GM12878 (cell line): ENCODE measurements at regions not wholly inside any gene's neighbourhood (a gene's known extent, or its start where the extent isn't known, plus 50 kb on each side); places are given as distances from the start of the nearest gene placed in this dataset.

Experiments
- DPF2 ChIP-seq: fragments of 450-650 bp; IDR thresholded peaks from 2 replicates; pipeline ENCODE4 v1.6.1; 2017; ENCODE audit warnings: mild to moderate bottlenecking
- EP300 ChIP-seq, 2 experiments: fragments of 150-350 bp in 1 of 2; IDR thresholded peaks; 2 replicates each; pipeline ENCODE4 v1.6.1; 2011 to 2012; ENCODE audit warnings: low read depth in 2 of 2, low read length in 2 of 2, borderline replicate concordance in 1 of 2, improper control_type of control experiment in 1 of 2, inconsistent platforms in 1 of 2; ENCODE audit not compliant: control insufficient read depth in 1 of 2
- NR2F1 ChIP-seq: fragments of 450-650 bp; conservative IDR thresholded peaks from 2 replicates; pipeline ENCODE4 v1.6.1; 2017; ENCODE audit warnings: mild to moderate bottlenecking
- POLR2A ChIP-seq: IDR thresholded peaks from 2 replicates; pipeline ENCODE4 v1.6.1; 2011; ENCODE audit warnings: low read depth, mild to moderate bottlenecking, low read length
- POLR2AphosphoS5 ChIP-seq: IDR thresholded peaks from 2 replicates; pipeline ENCODE4 v1.6.1; 2011; ENCODE audit warnings: mild to moderate bottlenecking, low read length, inconsistent platforms
- SIN3A ChIP-seq: IDR thresholded peaks from 2 replicates; pipeline ENCODE4 v1.6.1; 2012; ENCODE audit warnings: low read depth, low read length, improper control_type of control experiment
- TF ChIP-seq, protein P1 (sequence below), 3 experiments: IDR thresholded peaks in 2 of 3; conservative IDR thresholded peaks in 1 of 3; 2 replicates each; pipeline ENCODE4 v1.5.1; 2011; ENCODE audit warnings: low read depth in 3 of 3, low read length in 3 of 3, mild to moderate bottlenecking in 3 of 3, control low read depth in 2 of 3, moderate library complexity in 2 of 3, inconsistent platforms in 1 of 3, mixed read lengths in 1 of 3; ENCODE audit not compliant: control insufficient read depth in 2 of 3, insufficient read depth in 1 of 3; ENCODE audit errors: extremely low read depth in 1 of 3
- TF ChIP-seq, protein P2 (sequence below): fragments of 450-650 bp; formaldehyde crosslinking; IDR thresholded peaks from 2 replicates; pipeline ENCODE4 v1.4.0; 2020; ENCODE audit warnings: mild to moderate bottlenecking, moderate library complexity
- TF ChIP-seq, protein P3 (sequence below): IDR thresholded peaks from 2 replicates; pipeline ENCODE4 v1.6.1; 2012; ENCODE audit warnings: low read depth, low read length, improper control_type of control experiment

DNA sequence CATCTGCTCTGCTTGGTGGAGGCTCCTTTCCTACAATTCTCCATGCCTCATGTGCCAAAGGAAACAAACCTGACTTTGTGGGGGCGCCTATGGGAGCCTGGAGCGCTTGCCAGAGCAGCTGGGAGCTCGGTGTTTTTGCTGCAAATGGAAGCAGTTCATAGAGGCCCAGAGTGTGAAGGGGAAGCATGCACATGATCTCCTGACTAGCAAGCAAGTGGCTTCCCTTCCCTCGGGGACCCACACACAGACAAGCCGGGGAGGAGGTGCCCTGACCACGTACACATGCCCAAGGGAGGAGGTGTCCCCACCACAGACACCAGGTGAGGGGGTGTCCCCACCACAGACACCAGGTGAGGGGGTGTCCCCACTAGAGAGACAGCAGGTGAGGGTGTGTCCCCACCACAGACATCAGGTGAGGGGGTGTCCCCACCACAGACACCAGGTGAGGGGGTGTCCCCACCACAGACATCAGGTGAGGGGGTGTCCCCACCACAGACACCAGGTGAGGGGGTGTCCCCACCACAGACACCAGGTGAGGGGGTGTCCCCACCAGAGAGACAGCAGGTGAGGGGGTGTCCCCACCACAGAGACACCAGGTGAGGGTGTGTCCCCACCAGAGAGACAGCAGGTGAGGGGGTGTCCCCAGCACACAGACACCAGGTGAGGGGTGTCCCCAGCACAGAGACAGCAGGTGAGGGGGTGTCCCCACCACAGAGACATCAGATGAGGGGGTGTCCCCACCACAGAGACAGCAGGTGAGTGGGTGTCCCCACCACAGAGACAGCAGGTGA, 106.8 kb downstream of the CRYAA start:
- TF ChIP-seq, protein P1, sequence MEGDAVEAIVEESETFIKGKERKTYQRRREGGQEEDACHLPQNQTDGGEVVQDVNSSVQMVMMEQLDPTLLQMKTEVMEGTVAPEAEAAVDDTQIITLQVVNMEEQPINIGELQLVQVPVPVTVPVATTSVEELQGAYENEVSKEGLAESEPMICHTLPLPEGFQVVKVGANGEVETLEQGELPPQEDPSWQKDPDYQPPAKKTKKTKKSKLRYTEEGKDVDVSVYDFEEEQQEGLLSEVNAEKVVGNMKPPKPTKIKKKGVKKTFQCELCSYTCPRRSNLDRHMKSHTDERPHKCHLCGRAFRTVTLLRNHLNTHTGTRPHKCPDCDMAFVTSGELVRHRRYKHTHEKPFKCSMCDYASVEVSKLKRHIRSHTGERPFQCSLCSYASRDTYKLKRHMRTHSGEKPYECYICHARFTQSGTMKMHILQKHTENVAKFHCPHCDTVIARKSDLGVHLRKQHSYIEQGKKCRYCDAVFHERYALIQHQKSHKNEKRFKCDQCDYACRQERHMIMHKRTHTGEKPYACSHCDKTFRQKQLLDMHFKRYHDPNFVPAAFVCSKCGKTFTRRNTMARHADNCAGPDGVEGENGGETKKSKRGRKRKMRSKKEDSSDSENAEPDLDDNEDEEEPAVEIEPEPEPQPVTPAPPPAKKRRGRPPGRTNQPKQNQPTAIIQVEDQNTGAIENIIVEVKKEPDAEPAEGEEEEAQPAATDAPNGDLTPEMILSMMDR (IDR thresholded peaks at IDR 0.05 in 2 of 3, conservative IDR thresholded peaks at IDR 0.05 in 1 of 3; ENCODE audit: control insufficient read depth in 2 of 3, extremely low read depth in 1 of 3, insufficient read depth in 1 of 3, low read depth in 3 of 3, low read length in 3 of 3): no peak
- TF ChIP-seq POLR2AphosphoS5 (no peak), EP300 (IDR thresholded peaks at IDR 0.05; ENCODE audit: borderline replicate concordance in 1 of 2, control insufficient read depth in 1 of 2, low read depth in 2 of 2, low read length in 2 of 2) (no peak), NR2F1 (no peak), DPF2 (no peak), SIN3A (no peak), POLR2A (no peak)
- TF ChIP-seq, protein P2, sequence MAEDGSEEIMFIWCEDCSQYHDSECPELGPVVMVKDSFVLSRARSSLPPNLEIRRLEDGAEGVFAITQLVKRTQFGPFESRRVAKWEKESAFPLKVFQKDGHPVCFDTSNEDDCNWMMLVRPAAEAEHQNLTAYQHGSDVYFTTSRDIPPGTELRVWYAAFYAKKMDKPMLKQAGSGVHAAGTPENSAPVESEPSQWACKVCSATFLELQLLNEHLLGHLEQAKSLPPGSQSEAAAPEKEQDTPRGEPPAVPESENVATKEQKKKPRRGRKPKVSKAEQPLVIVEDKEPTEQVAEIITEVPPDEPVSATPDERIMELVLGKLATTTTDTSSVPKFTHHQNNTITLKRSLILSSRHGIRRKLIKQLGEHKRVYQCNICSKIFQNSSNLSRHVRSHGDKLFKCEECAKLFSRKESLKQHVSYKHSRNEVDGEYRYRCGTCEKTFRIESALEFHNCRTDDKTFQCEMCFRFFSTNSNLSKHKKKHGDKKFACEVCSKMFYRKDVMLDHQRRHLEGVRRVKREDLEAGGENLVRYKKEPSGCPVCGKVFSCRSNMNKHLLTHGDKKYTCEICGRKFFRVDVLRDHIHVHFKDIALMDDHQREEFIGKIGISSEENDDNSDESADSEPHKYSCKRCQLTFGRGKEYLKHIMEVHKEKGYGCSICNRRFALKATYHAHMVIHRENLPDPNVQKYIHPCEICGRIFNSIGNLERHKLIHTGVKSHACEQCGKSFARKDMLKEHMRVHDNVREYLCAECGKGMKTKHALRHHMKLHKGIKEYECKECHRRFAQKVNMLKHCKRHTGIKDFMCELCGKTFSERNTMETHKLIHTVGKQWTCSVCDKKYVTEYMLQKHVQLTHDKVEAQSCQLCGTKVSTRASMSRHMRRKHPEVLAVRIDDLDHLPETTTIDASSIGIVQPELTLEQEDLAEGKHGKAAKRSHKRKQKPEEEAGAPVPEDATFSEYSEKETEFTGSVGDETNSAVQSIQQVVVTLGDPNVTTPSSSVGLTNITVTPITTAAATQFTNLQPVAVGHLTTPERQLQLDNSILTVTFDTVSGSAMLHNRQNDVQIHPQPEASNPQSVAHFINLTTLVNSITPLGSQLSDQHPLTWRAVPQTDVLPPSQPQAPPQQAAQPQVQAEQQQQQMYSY (CRISPR knock-in tag): no peak
- TF ChIP-seq, protein P3, sequence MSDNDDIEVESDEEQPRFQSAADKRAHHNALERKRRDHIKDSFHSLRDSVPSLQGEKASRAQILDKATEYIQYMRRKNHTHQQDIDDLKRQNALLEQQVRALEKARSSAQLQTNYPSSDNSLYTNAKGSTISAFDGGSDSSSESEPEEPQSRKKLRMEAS: no peak
